DND-41 (cell line): ENCODE measurements at regions not wholly inside any gene's neighbourhood (a gene's known extent, or its start where the extent isn't known, plus 50 kb on each side); places are given as distances from the start of the nearest gene placed in this dataset.

Source experiments
- ATAC-seq: fragments of 200-7000 bp; cut with Tn5 transposase; 3 replicates; pipeline ENCODE4 v1.9.1; 2021; ENCODE audit warnings: low read depth; ENCODE audit not compliant: insufficient read depth
- DNase-seq: peaks from one replicate; pipeline ENCODE4 v3.0.0-alpha.2; 2020
- H2AFZ ChIP-seq: 2 replicates; pipeline ENCODE4 v1.6.0; 2012; ENCODE audit warnings: low read depth, low read length
- H3K27ac ChIP-seq: 2 replicates; pipeline ENCODE4 v1.5.1; 2012; ENCODE audit warnings: low read length, inconsistent platforms
- H3K27me3 ChIP-seq: fragments of 200-600 bp; sonication (generic); 2 replicates; pipeline ENCODE4 v1.6.0; 2012; ENCODE audit warnings: low read length, mild to moderate bottlenecking, inconsistent platforms; ENCODE audit not compliant: insufficient read depth, poor library complexity
- H3K36me3 ChIP-seq: 2 replicates; pipeline ENCODE4 v1.5.1; 2012; ENCODE audit warnings: low read length, inconsistent platforms; ENCODE audit not compliant: insufficient read depth
- H3K4me1 ChIP-seq: 2 replicates; pipeline ENCODE4 v1.5.1; 2012; ENCODE audit warnings: mild to moderate bottlenecking, low read length; ENCODE audit not compliant: insufficient read depth
- H3K4me2 ChIP-seq: 2 replicates; pipeline ENCODE4 v1.6.0; 2012; ENCODE audit warnings: mild to moderate bottlenecking, moderate library complexity, low read length, inconsistent platforms; ENCODE audit not compliant: insufficient read depth
- H3K4me3 ChIP-seq, 2 experiments: fragments of 200-600 bp in 1 of 2; shearing (Covaris generic) in 1 of 2; 2 replicates each; pipeline ENCODE4 v1.5.1; 2012 to 2016; ENCODE audit warnings: inconsistent platforms in 2 of 2, low read length in 2 of 2, mild to moderate bottlenecking in 2 of 2, low read depth in 1 of 2, moderate library complexity in 1 of 2
- H3K79me2 ChIP-seq: 2 replicates; pipeline ENCODE4 v1.6.0; 2012; ENCODE audit warnings: low read length, inconsistent platforms; ENCODE audit not compliant: insufficient read depth
- H3K9ac ChIP-seq: 2 replicates; pipeline ENCODE4 v1.6.0; 2012; ENCODE audit warnings: low read depth, mild to moderate bottlenecking, inconsistent platforms, low read length, moderate library complexity
- H3K9me3 ChIP-seq: 2 replicates; pipeline ENCODE4 v1.5.1; 2012; ENCODE audit warnings: low read length, moderate library complexity, mild to moderate bottlenecking, inconsistent platforms; ENCODE audit not compliant: insufficient read depth, severe bottlenecking
- H4K20me1 ChIP-seq: 2 replicates; pipeline ENCODE4 v1.6.0; 2012; ENCODE audit warnings: low read length; ENCODE audit not compliant: insufficient read depth
- CTCF ChIP-seq: IDR thresholded peaks from 2 replicates; pipeline ENCODE4 v1.5.1; 2012; ENCODE audit warnings: borderline replicate concordance, low read length, moderate library complexity, mild to moderate bottlenecking; ENCODE audit not compliant: poor library complexity, severe bottlenecking; ENCODE audit errors: extremely low read depth
- EZH2 ChIP-seq: IDR thresholded peaks from 3 replicates; pipeline ENCODE4 v1.6.1; 2012; ENCODE audit warnings: borderline replicate concordance, low read depth, mild to moderate bottlenecking, moderate library complexity, low read length, inconsistent platforms; ENCODE audit not compliant: severe bottlenecking

- H3K9ac ChIP-seq: no peak overlapping the region
- H3K4me2 ChIP-seq: no peak overlapping the region
- ATAC-seq (no peak), DNase-seq (no peak)
- peaks cover 15% of the 10 kb centered on the region for H3K27me3 ChIP-seq
- H3K4me1 ChIP-seq: no peaks in the 10 kb centered on the region
- no peaks in the 10 kb centered on the region for H4K20me1 ChIP-seq
- H3K36me3 ChIP-seq: no peaks in the 10 kb centered on the region
- TF ChIP-seq EZH2 (no peak), CTCF (no peak)
- H2AFZ ChIP-seq: no peak overlapping the region
- no peaks in the 10 kb centered on the region for H3K9me3 ChIP-seq
- H3K79me2 ChIP-seq: no peaks in the 10 kb centered on the region
- no peak overlapping the region for H3K4me3 ChIP-seq
- H3K27ac ChIP-seq: no peak overlapping the region
These were observed 174.0 kb upstream of the DAB2 start for GRCh38 chr5:39598661-39599248.

- TF ChIP-seq EZH2 (no peak), CTCF (no peak)
- no peaks in the 10 kb centered on the region for H3K36me3 ChIP-seq
- H3K4me3 ChIP-seq: no peak overlapping the region
- ATAC-seq (no peak), DNase-seq (no peak)
- H4K20me1 ChIP-seq: no peaks in the 10 kb centered on the region
- H3K79me2 ChIP-seq: no peaks in the 10 kb centered on the region
- no peaks in the 10 kb centered on the region for H3K9me3 ChIP-seq
- H3K4me1 ChIP-seq: no peaks in the 10 kb centered on the region
- H3K27me3 ChIP-seq: peaks cover 27% of the 10 kb centered on the region
- H3K27ac ChIP-seq: no peak overlapping the region
- H2AFZ ChIP-seq: no peak overlapping the region
- no peak overlapping the region for H3K9ac ChIP-seq
- H3K4me2 ChIP-seq: no peak overlapping the region
These were observed 163.4 kb upstream of the DAB2 start for GRCh38 chr5:39588179-39588578.

GRCh38 chr5:39587675-39588074 is 162.9 kb upstream of the DAB2 start:
- Histone ChIP-seq H3K9ac (no peak overlapping the region), H3K36me3 (no peaks in the 10 kb centered on the region), H3K4me1 (no peaks in the 10 kb centered on the region), H3K27me3 (peaks cover 27% of the 10 kb centered on the region), H3K9me3 (no peaks in the 10 kb centered on the region), H4K20me1 (no peaks in the 10 kb centered on the region), H3K27ac (no peak overlapping the region), H2AFZ (no peak overlapping the region), H3K79me2 (no peaks in the 10 kb centered on the region), H3K4me3 (no peak overlapping the region), H3K4me2 (no peak overlapping the region)
- DNase-seq (no peak), ATAC-seq (no peak)
- no peak for TF ChIP-seq EZH2
- TF ChIP-seq CTCF: no peak

GRCh38 chr5:39586185-39586584 is 161.4 kb upstream of the DAB2 start:
- H3K79me2 ChIP-seq: no peaks in the 10 kb centered on the region
- no peak overlapping the region for H3K4me2 ChIP-seq
- no peak overlapping the region for H3K27ac ChIP-seq
- TF ChIP-seq CTCF (no peak), EZH2 (no peak)
- H2AFZ ChIP-seq: no peak overlapping the region
- H3K27me3 ChIP-seq: peaks cover 27% of the 10 kb centered on the region
- H3K4me1 ChIP-seq: no peaks in the 10 kb centered on the region
- H3K4me3 ChIP-seq: no peak overlapping the region
- DNase-seq: no peak
- H4K20me1 ChIP-seq: no peaks in the 10 kb centered on the region
- no peaks in the 10 kb centered on the region for H3K36me3 ChIP-seq
- no peak for ATAC-seq
- no peak overlapping the region for H3K9ac ChIP-seq
- no peaks in the 10 kb centered on the region for H3K9me3 ChIP-seq
